COR-L47 (cell line): ENCODE measurements at regions not wholly inside any gene's neighbourhood (a gene's known extent, or its start where the extent isn't known, plus 50 kb on each side); places are given as distances from the start of the nearest gene placed in this dataset.

ENCODE experiments used
- DNase-seq: peaks from one replicate; lab custom pipeline; 2025; lab: John Stamatoyannopoulos, UW

- no peak for DNase-seq
Measured at GRCh38 chr13:22009937-22010336, 339.1 kb downstream of the FGF9 start.

- DNase-seq: no peak
Measured at GRCh38 chr13:22012686-22013085, 341.8 kb downstream of the FGF9 start.

- no peak for DNase-seq
Measured at GRCh38 chr13:22014469-22014868, 343.6 kb downstream of the FGF9 start.

- no peak for DNase-seq
Measured at GRCh38 chr13:22017226-22017625, 346.4 kb downstream of the FGF9 start.

GRCh38 chr13:22018076-22018835 lies 347.4 kb downstream of the FGF9 start:
- no peak for DNase-seq

GRCh38 chr13:22018836-22019210 lies 347.9 kb downstream of the FGF9 start:
- no peak for DNase-seq

GRCh38 chr13:22024381-22024994 lies 353.6 kb downstream of the FGF9 start:
- DNase-seq: no peak

- DNase-seq: no peak
Measured at GRCh38 chr13:22027566-22027965, 356.7 kb downstream of the FGF9 start.

GRCh38 chr13:22028831-22029230 lies 358.0 kb downstream of the FGF9 start:
- no peak for DNase-seq

- DNase-seq: no peak
Measured at GRCh38 chr13:22030321-22030720, 359.4 kb downstream of the FGF9 start.

GRCh38 chr13:22031702-22032286 lies 360.9 kb downstream of the FGF9 start:
- DNase-seq: peak; percentile 42

GRCh38 chr13:22032905-22033304 lies 362.0 kb downstream of the FGF9 start:
- no peak for DNase-seq

GRCh38 chr13:22039961-22040360 lies 369.1 kb downstream of the FGF9 start:
- DNase-seq: no peak

GRCh38 chr13:22040810-22041364 lies 370.0 kb downstream of the FGF9 start:
- DNase-seq: no peak

GRCh38 chr13:22041741-22042140 lies 370.9 kb downstream of the FGF9 start:
- no peak for DNase-seq

- no peak for DNase-seq
Measured at GRCh38 chr13:22047082-22047784, 376.4 kb downstream of the FGF9 start.

- no peak for DNase-seq
Measured at GRCh38 chr13:22047785-22048104, 376.9 kb downstream of the FGF9 start.

GRCh38 chr13:22049384-22049783 lies 378.5 kb downstream of the FGF9 start:
- no peak for DNase-seq

- DNase-seq: no peak
Measured at GRCh38 chr13:22050951-22051563, 380.2 kb downstream of the FGF9 start.

- DNase-seq: no peak
Measured at GRCh38 chr13:22053053-22053452, 382.2 kb downstream of the FGF9 start.

- DNase-seq: no peak
Measured at GRCh38 chr13:22055259-22055658, 384.4 kb downstream of the FGF9 start.

- DNase-seq: no peak
Measured at GRCh38 chr13:22060187-22060586, 389.3 kb downstream of the FGF9 start.
